GM04504 (cell line): ENCODE measurements at regions not wholly inside any gene's neighbourhood (a gene's known extent, or its start where the extent isn't known, plus 50 kb on each side); places are given as distances from the start of the nearest gene placed in this dataset.
A peak's percentile ranks its signal among the peaks of the same experiment; 100 is the strongest.
"Not testable (repeated sequence)": the region's sequence is repeated elsewhere in the genome, so short reads cannot be mapped to it uniquely, and the experiment has no call there.

Experiments used
- DNase-seq: peaks from one replicate; pipeline ENCODE4 v3.0.0-alpha.2; 2012; ENCODE audit warnings: low read depth

DNA sequence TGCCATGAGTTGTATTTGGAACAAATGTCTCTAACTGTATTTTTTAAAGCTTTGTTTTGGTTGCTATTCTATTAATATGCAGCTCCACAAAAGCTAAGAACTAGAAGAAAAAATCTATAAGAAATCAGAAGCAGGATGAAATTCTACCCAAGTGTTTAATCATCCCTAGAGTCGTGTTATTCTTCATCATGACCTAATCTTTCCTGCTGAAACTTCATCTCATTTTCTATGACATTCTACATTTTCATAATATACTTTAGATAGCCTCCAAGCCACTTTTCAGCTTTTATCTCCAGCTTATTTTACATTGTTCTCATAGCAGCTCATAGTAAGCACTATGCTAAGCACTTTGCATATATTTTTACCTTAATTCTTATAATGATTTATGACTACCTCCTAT is 302.8 kb downstream of the FOXO1 start:
- no peak for DNase-seq

DNA sequence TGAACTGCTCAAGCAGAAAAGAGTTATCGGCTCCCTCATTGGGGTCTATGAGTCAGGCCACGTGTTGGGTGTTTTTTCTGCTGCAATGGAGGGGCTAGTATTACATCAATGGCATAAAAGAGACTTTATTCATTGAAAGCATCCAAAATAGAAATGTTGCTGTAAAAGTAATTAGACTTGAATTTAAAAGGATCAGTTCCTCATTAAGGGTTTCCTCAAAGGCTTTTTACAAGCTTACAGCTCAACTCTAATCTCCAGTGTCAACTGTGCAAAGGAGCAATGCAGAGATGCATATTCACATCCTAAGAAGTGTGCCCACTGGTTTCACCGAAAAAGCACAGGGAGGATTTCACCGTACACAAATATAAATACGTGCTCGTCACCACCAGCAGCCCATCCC is 300.3 kb downstream of the FOXO1 start:
- no peak for DNase-seq

DNA sequence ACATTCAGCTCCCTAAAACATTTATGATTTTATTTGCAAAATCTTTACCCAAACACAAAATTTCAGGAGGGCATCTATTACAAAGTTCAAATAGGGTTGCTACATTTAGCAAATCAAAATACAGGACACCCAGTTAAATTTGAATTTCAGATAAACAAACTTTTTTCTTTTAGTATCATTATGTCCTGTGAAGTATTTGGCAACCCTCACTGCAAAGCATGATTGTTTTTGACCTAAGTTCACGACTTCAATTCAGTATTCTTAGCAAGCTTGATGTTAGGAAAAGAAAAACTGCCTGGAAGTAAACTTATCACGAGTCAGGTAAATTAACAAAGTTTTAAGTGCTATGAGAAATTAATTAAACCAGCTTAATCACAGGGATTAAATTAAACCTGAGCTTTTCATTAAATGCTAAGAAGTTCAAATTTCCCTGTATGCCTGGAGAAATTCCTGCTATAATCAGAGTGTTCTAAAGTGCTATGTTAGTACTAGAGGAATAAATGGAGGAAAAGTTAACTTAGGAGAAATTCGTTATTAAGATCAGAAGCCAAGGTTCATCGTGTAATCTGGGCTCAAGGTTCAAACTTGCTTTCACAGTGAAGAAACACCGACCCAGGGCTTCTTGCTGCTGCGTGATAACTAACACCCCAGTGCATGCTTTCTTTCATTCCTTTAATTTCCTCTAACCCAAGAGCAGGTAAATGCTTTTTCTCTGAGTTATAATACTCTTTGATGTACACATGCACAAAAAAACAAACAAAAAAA is 298.1 kb downstream of the FOXO1 start:
- DNase-seq, result no peak

GRCh38 chr13:40370661-40371060 is 295.8 kb downstream of the FOXO1 start:
- DNase-seq, result no peak

DNA sequence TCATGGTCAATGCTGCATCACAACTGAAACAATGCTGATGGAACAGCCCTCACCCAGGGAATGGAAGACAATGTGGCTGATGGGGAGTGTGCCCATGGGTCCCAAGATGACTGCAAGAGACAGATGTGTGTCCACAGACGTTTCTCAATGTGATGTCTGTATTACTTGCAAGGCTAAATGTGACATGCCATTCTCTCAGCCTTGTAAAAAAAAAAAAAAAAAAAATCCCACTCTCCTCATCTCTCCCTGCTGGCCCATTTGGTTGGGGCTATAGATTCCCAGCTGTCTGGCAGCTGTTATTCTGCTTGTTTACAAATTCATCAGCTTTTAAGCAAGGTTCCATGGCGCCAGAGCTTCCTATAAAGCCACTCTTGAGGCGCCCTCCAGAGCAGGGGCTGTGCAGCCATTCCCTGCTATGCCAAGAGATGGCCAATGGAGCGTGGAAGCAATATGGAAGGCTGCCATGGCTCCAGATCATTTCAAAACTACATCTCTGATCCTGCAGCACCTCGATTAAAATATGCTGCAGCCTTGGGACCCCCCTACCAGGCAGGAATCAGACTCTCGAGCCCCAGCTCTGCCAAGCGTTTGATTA is 294.8 kb downstream of the FOXO1 start:
- DNase-seq, result no peak

GRCh38 chr13:40373608-40374007 is 292.8 kb downstream of the FOXO1 start:
- not testable (repeated sequence) for DNase-seq

DNA sequence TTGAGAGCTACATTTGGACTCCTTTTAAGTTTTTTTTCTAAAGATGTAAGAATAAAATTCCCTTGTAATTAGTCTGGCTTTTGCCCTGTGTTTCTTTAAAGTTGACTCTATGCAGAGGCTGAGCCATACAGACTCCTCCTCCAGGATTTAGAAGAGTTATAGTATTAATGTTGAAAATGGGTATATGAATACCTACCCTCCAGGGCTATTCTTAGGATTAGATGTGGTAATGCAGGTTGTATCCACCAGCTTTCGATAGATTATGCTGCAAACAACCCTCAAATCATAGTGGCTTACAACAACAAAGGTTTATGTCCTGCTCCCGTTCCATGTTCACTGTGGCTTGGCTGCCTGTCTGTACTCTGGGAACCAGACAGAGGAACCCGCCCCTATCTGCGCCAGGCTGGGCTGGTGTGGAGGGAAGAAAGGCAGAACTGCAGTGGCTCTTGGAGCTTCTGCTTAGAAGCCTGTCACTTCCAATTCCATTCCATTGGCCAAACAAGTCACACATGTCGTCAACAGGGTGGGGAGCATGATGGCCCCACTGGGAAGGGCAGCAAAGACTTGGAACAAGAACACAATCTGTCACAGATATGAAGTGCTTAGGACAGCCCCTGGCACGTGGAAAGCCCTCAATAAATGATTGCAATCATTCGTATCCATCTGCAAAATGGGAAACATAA is 290.8 kb downstream of the FOXO1 start:
- DNase-seq, result no peak

DNA sequence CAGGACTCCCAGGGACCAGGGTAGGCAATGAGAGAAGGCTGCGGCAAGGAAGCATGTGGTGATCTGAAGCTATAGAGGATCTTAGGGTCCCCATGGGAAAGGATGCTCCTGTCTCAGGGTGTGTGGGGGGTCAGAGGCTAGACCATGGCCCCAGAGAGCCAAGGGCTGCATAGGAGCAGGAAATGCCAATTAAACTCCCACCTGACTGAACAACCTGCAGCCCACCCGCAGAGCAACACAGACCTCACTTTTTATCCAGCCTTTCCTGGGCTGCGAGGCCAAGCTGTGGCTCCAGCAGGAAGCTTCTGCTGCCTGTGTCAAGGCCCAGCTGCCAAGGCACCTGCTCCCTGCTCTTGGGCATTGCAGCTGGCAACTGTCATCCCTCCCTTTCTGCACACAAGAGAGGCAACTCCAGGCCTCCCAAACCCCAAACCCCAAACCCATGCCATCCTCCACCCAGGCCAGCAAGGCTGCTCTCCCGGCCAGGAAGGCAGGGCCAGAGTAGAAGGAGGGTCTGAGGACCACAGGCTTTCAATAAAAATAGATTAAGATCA is 290.1 kb downstream of the FOXO1 start:
- no peak for DNase-seq

- DNase-seq, result no peak
Measured at GRCh38 chr13:40376867-40377535, 289.4 kb downstream of the FOXO1 start.

DNA sequence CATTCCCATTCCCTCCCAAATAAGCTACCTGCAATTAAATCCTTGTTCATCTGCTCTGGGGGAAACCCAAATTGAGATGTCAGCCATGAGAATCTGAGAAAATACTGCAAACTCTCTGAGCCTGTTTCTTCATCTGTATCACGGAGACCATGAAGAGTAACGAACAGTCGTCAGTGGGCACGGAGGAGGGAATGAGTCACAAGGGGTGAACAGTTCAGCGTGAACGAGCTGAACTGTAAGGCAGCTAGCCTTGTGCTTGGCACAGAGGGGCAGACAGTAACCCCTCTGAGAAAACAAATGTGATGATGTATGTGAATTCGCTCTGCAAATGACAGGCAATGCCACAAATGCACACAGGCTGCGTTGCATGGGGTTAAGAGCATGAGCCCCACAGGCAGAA is 288.7 kb downstream of the FOXO1 start:
- DNase-seq, result no peak

- no peak for DNase-seq
Measured at GRCh38 chr13:40379196-40379595, 287.2 kb downstream of the FOXO1 start.

DNA sequence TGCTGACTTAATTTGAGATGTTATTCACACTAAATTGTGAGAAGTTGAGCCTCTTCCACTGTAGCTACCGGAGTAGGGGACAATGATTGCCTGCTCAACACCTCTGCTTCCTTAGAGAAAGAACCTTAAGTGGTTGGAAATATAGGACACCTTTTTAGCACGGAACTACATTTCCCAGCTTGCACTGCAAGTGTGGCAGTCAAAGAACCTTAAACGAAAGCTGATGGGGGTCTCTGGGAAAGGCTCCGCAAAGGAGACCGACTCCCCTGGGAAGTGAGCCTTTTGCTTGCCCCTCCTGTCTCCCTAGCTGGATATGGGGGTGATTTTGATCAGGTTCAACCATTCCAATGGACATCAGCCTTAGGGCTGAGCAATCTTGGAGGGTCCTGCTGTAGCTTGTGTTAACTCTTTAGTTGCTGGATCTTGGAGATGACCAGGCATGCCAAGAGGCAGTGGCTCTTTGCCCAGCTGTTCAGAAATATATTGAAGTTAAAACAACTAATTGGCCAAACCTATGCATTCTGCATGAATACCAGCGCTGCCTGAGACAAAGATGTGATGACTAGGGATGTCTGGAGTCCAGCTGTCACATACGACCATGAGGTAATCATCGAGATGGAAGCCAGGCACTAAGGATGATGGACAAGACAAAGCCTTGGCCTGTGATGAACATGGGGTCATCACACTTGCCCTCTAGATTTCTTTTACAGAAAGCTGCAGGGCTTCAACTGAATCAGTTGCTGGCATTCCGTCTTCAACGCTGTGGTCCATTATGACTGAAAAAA is 286.5 kb downstream of the FOXO1 start:
- DNase-seq, result no peak

- DNase-seq, result no peak
Measured at GRCh38 chr13:40381935-40382764, 284.3 kb downstream of the FOXO1 start.

DNA sequence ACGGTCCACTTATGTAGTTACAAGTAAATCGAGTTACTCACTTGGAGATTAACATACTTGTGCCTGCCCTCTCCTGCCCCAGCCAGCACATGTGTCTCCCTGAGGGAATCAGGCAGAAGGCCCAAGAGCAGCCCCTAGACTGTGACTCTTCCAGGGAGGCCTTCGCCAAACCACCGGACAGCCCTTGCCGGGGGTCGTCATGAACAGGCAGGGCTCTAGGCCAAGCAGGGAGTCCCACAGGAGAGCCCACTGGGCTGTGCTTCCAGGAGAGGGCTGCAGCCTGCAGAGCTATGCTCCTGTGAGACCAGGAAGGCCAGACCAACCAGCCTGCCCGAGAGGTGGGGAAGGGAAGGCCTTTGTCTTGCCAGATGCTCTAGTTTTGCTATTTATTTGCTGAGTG is 283.3 kb downstream of the FOXO1 start:
- DNase-seq, result no peak

DNA sequence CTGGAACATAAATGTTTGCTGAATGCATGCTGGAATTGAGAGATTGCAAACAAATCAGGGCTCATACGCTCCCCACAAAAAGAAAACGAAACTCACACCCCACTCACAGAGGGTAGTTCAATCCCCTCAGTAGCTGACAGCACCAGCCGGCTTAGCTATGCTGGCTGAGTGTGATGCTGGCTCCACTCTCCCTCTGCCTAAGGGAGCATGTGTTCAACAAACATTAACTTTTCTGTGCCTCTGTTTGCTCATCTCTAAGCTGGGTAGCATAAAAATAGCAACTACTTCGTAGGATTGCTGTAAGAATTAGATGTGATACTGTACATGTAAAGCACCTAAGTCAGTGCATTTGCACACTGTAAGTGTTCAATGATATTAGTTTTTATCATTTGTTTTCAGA is 282.6 kb downstream of the FOXO1 start:
- DNase-seq, result no peak

- no peak for DNase-seq
Measured at GRCh38 chr13:40384976-40385857, 281.2 kb downstream of the FOXO1 start.

GRCh38 chr13:40385858-40386180 is 280.6 kb downstream of the FOXO1 start:
- DNase-seq, result no peak

DNA sequence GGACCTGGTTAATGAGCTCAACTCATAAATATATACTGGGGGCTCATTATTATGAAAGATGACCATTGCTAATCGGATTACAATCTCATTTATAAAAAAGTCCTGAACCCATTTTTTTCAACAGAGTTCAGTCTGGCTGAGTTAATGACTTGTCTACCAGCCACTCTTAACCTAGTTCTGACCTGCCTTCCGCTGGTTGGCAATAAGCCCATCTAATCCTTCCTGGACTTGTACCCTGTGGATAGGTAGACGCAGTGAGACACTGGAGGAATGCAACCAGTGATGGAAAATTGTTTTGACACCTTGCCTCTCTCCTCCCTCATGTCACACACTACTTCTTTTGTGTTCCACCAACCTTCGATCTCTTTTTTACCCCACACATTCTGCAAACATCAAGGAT is 279.9 kb downstream of the FOXO1 start:
- DNase-seq, result no peak

DNA sequence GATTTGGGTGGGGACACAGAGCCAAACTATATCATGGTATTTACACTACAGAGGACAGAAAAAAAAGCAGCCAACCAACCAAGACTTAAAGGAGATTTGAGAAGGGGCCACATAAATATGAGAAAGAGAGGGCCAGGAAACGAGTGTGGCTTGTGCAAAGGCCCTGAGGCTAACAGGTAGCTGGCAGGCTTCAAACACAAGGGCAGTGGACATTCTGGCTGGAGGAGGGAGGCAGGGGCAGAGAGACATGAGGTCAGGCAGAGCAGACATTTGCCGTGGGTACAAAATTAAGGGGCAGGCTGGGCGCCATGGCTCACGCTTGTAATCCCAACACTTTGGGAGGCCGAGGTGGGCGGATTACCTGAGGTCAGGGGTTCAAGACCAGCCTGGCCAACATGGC is 278.7 kb downstream of the FOXO1 start:
- no peak for DNase-seq

- peak; percentile 24 for DNase-seq
Measured at GRCh38 chr13:40388617-40389016, 277.8 kb downstream of the FOXO1 start.
